Right ventricle myocardium superior (tissue), 1 donor: ENCODE measurements at regions not wholly inside any gene's neighbourhood (a gene's known extent, or its start where the extent isn't known, plus 50 kb on each side); places are given as distances from the start of the nearest gene placed in this dataset.

Source experiments
- ATAC-seq: fragments of 200-7000 bp; cut with Tn5 transposase; one replicate; pipeline ENCODE4 v1.9.1; 2020; ENCODE audit warnings: mild to moderate bottlenecking; ENCODE audit not compliant: poor library complexity
- DNase-seq: peaks from one replicate; pipeline ENCODE4 v3.0.0-alpha.2; 2020
- intact Hi-C: fragments of 100-400 bp; cut with DNase I; formaldehyde crosslinking; loops from one replicate; pipeline ENCODE4 v1.11.2; 2022
- donor health status: DM: no; HTN: yes; CAD: no; lungs with severe emphysema.

DNA sequence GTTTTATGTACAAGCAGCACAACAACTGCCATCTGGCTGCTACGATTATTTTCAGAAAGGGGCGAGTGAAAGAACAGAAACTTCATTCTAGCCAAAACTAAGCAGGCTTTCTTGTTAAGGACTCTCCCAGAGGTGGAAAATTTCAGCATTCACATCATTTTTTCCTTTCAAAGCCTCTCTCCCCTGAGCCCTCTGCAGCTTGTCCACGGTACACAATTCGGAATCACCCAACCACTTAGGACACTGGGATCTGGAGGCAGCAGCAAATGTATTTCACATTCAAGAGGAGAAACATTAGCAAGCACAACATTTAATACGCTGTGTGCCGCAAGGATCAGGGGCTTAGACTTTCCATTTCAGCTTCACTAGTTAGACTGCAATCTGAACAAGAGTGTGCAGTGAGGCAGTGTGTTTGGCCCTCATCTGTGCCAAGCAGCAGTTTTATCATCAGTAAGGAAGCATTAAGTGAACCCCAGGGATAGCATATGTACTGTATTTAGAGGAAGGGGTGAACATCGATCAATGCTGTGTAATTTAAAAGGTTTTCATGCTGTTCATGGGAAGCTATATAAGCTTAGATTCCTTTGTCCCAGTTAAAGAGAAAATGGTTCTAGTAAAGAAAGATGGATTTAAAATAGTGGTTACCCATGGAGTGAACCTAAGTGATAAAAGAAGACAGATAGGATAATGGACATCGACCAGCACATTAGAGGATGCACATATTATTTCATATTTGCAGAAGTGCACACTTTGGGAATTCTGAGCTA is 504.9 kb downstream of the TBL1XR1 start:
- ATAC-seq: peak; percentile 48

DNA sequence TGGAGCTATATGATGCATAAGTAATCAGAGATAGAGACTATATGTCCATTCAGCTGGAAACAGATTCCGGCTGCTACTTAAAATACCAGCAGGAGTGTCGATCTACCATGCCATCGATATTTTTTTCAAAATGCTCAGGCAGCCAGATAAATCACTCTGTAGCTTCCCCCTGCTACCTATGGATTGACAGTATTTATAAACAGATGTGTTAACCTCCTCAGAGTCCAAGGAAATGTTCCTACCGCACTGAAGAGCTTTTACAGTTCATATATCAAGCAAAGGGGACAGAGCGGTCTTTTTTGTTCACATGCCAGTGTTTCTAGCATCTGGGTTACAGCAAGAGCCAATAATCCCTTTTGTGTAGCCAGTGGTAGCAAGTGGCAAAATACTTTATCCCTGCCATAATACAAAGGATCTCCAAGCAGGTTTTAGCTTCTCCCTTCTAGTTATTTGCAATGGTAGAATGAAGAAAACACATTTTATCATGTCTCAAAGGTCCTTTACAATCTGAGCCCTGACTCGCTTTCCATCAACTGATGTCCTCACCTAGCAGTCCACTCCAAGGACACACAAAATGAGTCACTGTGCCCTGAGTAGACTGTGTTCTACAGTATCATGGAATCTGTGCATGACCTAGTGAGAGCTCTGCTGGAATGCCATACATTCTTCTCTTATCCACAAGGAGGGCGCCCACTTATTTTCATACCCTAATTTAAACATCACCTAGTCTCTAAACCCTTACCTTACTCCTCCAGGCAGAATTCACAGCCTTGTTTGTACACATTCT is 507.0 kb downstream of the TBL1XR1 start:
- intact Hi-C loops: no loop called here
- ATAC-seq: no peak

More for the DNA sequence above, 504.9 kb downstream of the TBL1XR1 start:
- no peak for DNase-seq
- intact Hi-C loops: no loop called here

DNA sequence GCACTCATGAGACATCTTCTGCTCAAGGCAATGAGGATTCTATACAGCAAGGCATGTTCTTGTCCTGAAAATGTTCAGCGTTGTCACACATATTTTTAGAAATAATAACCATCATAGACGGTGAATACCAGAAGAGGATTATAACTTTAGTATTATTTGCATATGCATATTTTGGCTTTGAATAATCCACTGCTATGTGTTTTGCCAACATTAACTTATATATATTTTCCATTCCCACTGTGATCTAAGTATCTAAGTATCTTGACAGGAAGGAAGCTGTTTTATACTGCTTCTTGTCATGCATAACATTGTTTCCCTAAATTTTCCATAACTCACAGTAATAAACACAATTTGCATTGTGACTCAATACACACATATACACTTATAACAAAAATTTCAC is 509.5 kb downstream of the TBL1XR1 start:
- DNase-seq (no peak), ATAC-seq (no peak)
- intact Hi-C loops: no loop called here

More for the DNA sequence above, 507.0 kb downstream of the TBL1XR1 start:
- no peak for DNase-seq

DNA sequence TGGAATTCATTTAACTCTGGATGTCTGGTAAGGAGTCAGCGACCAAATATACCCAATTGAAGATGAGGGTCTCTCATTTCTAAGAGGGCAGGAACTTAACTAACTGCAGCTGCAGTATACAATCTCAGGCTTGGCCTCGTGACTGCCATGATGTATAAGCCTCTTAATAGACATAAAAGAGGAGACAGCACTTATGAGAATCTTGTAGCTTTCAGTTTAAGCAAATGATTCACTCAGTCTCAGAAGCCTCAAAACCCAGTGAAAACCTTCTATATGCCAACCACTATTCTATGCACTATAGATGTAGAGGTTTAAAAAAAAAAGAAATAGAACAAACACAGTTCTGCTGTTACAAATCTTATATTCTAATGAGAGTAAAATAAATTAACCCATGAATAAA is 513.9 kb downstream of the TBL1XR1 start:
- intact Hi-C loops: no loop called here
- ATAC-seq: no peak
- DNase-seq: no peak

DNA sequence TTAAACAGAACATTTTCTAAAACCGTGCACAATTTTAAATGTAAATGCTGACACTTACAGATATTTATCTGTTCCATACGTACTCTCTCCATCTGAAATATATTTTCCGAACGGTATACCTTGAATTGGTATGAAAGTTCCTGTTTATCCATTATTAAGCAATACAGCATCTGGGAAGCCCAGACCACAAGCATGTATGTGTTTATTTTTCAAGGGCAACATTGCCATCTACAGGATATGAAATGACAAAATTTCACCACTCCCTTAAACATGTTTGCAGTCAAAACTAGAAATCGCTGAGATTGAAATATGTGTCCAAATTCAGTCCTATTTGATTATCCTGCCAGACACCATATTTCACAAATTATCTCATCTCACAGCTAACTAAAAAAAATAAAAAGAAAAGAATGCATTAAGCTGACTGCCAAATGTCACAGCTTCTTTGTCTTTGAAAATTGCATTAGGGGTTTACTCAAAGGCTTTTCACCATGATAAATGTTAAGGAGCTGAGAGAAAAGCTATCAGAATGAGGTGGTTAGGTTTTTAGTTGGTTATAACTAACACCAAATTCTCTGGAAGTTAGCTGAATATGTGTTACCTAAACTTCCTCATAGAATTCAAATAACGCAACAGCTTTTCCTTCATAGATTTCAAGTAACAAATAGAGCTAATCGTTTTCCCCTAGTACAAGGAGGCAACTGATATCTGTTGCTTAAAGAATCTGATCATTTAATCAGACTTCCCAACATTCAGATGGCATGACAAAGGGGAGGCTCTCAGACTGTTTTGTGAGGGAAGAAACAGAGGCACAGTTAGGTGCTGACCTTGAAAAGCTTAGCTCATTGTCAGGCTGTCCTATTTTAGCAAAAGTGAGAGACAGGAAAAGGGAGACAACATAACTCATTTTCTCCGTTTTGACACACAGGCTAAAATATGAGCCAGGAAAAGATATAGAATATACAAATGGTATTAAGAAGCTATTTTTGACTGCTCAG is 533.1 kb downstream of the TBL1XR1 start:
- intact Hi-C loops: no loop called here
- ATAC-seq: peak; percentile 74

DNA sequence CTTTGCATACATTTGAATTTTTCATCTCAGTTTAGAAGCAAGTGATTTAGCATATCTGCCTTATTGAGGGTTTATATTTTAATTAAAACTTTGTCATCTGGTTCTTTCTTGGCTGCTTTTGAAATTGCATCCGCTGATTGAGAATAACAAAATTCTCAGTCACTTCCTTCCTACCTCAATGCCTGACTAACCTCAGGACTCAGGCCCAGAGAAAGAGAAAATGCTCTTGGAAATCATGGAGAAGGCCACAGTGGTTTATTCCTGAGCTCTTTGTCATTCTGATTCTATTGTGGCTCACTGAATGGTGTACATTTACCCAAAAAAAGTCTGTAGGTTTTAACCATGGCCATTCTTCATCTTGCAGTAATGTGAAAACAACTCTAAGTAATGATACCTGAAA is 533.9 kb downstream of the TBL1XR1 start:
- no peak for DNase-seq
- intact Hi-C loops: no loop called here

More for the DNA sequence above, 533.1 kb downstream of the TBL1XR1 start:
- DNase-seq: no peak

DNA sequence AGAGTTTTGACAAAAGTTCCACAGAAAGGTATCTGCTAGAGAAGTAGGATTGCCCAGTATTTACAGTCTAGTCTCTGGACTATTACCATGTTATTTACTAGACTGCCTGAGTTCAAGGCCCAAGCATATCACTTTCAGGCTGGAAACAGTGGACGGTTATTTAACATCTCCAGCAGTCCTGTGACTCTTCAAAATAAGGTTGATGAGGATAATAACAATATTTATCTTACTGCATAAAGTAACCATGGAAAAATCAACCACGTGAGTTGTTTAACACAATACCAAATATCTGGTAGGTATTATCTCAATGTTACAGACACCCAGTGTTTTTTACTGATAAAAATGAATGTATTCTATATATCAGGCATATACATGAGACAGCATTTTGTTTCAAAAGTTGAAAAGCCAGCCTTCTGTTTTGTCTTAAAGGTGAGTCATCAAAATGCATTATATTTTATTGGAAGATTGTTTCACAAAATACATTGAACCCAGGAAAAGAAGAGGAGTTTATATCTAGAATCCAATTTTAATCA is 535.8 kb downstream of the TBL1XR1 start:
- DNase-seq: no peak
- intact Hi-C loops: no loop called here

More for the DNA sequence above, 533.9 kb downstream of the TBL1XR1 start:
- ATAC-seq: no peak

DNA sequence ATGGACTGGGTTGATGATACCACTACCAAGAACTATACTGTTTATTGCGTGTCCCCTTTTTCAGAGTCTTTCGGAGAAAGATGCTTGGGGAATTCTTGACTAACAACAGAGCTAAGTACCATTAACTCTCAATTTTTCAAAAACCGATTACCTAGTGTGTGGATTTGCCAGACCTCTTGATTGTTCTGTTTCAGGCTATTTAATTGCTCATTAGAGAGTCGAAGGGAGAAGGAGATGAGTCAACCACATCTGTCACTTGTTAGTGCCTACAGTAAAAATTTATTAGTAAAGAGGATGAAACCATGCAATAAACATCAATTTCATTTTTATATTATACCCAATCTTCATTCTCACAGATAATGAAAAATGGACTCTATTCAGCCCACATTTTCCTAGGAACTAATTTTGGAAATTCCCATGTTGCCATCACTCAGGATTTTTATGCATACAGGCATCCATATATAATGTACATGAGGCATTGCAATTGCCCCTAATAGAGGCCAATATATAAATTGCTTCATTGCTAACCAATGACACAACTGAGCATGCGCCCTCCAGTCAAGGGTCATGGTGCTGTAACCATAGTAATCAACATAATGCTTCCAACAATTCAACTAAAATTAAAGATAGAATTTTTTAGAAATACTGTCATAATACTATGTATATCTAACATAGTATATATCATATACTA is 541.7 kb downstream of the TBL1XR1 start:
- intact Hi-C loops: no loop called here
- DNase-seq: no peak
- no peak for ATAC-seq

More for the DNA sequence above, 535.8 kb downstream of the TBL1XR1 start:
- ATAC-seq: no peak

DNA sequence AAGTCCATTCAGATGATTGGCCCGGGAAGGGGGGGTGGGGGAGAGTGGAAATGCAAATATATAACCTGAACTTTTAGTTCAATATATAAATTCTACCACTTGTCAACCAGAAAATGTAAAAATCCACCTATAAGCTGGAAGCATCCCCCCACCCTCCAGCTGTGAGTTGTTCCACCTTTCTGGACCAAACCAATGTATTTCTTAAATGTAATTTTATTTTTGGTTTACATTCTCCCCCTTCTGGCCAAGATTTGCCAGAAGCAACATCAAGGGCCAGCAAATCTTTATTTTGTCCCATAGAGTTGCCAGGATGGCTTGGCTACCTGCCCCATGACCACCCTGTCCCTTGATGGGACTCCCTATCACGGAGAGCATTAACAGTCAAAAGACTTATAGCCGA is 545.7 kb downstream of the TBL1XR1 start:
- intact Hi-C loops: no loop called here
- no peak for ATAC-seq
- no peak for DNase-seq

DNA sequence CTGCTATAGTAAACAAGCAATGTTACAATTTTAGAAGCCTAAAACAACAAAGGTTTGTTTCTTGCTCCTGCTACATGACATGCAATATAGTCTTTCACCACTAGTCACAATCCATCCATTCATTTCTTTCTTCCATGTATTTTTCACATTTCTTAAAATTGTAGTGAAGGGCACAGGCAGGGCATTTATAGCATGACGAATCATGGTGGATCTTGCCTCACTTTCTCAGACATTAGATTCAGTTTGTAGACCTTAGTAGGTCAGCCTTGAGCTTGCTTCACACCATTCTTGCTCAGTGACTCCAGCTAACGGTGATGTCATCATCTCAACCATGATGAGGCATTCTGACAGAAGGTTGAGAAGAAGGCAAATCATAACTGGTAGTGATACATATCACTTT is 546.8 kb downstream of the TBL1XR1 start:
- intact Hi-C loops: no loop called here
- no peak for DNase-seq
- ATAC-seq: no peak

DNA sequence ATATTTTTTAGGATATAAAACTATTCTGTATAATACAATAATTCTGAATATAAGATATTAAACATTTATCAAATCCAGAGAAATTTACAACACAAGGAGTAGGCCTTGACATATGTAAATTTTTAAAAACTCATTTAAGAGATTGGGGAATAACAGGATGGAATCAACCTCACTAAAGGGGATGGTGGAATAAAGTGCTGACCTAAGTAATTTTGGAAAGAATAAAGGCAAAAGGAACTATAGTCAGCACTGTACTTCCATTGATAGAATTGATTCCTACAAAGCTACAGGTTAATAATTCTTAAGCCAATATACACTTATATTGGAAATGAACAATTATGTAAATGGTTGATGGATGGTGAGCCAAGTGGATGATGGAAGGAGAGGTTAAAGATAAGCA is 549.3 kb downstream of the TBL1XR1 start:
- intact Hi-C loops: no loop called here
- DNase-seq: no peak
- ATAC-seq: no peak

DNA sequence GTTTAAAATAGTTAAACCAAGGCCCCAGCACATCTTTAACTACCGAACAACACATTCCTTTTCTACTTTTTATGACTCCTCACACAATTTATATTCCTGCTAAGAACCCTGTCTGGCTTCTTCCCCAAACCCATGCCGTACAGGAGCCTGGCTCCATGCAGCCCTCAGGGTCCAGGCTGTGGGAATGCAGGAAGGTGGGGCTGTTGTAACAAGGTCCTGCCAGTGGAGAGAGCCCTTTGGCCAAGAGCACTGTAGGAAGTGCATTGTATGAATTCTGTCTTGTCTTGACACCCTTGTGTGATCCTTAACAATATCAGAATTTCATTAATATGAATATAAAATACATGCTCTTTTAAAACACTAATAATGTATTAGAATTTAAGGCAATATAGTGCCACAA is 563.8 kb downstream of the TBL1XR1 start:
- ATAC-seq (no peak), DNase-seq (no peak)
- intact Hi-C loops: no loop called here

DNA sequence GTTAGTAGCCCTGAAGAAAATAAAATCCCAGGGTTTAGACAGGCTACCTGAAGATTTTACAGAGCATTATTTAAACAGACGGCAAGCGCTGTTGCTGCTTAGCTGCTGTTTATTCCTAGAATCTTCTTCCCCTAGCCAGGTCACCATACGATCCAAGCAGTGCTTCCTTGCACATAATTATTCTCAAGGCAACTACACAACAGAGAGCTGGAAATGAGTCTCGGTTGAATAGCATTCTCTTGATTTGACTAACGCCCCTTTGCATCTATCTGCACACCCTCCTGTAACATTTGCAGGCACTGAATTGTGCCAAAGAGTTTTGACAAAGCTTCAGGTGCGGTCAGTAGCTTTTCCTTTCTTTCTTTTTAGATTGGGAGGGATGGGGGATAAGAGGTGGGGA is 564.4 kb downstream of the TBL1XR1 start:
- intact Hi-C loops: no loop called here
- DNase-seq: no peak
- no peak for ATAC-seq

DNA sequence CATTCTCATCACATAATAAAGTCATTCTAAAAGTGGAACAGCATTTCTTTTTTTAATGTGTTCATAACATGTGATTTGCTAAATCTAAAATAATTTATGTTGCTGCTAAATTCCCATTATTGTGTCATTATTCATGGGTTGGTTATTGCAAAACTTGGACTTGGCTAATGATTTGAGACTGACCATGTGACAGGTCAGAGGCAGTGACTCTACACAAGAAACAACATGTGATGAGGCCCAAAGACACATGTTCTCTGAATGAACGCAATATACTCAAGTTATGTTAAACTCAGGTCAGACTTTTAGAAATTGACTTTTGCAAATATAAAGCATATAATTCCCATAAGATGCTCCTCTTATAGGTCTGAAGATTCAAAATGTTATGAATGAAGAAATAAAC is 566.1 kb downstream of the TBL1XR1 start:
- DNase-seq: no peak
- intact Hi-C loops: no loop called here
- ATAC-seq: no peak

DNA sequence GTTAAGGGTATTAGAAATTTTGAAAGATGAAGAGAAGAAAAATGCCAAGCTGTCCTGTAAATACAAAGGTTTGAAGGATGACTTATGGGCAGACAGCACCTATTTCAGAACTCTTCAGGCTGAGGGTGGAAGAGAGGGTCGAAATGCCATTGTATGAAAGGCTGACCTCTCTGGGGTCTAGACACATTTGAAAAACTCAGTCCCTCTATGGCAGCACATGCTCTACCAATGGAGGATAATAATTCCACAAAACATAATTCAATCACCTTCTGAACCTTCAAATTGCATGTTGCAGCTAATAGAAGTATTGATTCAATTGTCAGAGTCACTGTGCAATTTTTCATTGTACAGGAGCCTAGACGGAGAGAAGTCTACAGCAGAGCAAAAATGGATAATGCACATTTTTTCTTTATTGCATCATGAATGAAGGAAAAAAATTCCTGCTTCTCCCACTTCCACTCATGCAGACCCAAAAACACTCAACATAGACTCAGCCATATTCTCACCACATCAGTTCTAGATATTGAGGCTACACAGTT is 569.1 kb downstream of the TBL1XR1 start:
- ATAC-seq: no peak
- intact Hi-C loops: no loop called here
- DNase-seq: no peak

DNA sequence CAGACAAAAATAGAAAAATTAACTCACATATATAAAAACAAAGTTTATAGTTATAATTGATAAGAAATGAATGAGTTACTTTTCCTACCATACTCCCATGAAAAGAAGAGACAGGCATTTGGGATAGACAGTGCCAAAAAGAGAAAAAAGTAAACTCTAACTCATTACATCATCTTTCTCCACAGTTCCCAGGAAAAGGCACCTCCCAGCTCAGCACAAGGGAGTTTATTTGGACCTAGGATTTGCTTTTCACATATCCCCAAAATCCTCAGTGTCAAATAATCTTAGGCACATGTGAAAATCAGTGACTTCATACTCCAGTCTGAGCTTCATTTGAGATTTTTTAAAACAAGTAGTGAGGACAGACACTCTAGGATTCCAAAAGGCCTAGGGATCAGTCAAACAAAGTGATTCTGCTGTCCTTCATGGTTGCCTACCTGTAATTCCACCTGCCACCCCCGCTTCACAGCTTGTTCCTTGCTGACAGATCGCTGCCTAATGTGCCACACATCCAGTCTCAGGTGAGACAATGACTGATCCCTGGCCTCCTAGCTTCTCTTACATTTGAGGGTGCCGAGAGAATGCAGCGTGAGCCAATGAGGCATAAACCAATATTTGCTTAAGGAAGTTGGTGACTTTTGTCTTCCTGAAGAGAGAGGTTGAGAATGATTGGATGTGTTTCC is 573.7 kb downstream of the TBL1XR1 start:
- DNase-seq (no peak), ATAC-seq (no peak)
- intact Hi-C loops: no loop called here

DNA sequence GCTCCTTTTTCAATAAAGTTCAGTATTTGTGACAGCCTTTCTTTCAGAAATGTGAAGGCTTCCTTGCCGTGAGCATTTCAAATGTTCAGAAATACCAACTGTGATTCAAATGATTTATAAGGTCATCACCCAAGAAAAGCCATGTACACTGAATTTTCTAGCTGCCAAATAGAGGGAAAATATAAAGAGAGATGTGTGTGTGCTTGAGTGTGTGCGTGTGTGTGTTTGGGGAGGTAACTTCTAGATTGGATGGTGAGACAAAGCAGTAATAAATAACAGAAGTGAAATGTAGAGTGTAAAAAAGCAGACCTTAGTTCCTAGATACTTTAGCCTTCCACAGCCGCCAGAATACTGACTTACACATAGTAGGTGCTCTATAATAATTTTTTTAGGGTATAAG is 577.4 kb downstream of the TBL1XR1 start:
- no peak for DNase-seq
- intact Hi-C loops: no loop called here

More for the DNA sequence above, 577.4 kb downstream of the TBL1XR1 start:
- ATAC-seq: no peak
